OCI-LY3 (cell line): ENCODE measurements at regions not wholly inside any gene's neighbourhood (a gene's known extent, or its start where the extent isn't known, plus 50 kb on each side); places are given as distances from the start of the nearest gene placed in this dataset.
"Not testable (repeated sequence)": the region's sequence is repeated elsewhere in the genome, so short reads cannot be mapped to it uniquely, and the experiment has no call there.

ENCODE experiments used
- H2AFZ ChIP-seq: fragments of 200-600, 300-600 bp; shearing (Covaris generic); 2 replicates; pipeline ENCODE4 v1.6.0; 2014; ENCODE audit warnings: antibody characterized with exemption, low read depth, low read length
- H3K27ac ChIP-seq: fragments of 200-600, 300-600 bp; sonication (generic); 2 replicates; pipeline ENCODE4 v1.5.1; 2014; ENCODE audit warnings: mild to moderate bottlenecking, low read length, moderate library complexity, mixed read lengths
- H3K27me3 ChIP-seq: fragments of 200-600, 300-600 bp; sonication (generic); 2 replicates; pipeline ENCODE4 v1.6.1; 2014; ENCODE audit warnings: low read depth, low read length, mixed read lengths
- H3K36me3 ChIP-seq: fragments of 200-600, 300-600 bp; sonication (generic); replicated peaks from 2 replicates; pipeline ENCODE3; 2014; ENCODE audit warnings: low read depth, low read length, mixed read lengths
- H3K4me1 ChIP-seq: fragments of 300-600, 200-600 bp; sonication (generic); 2 replicates; pipeline ENCODE4 v1.6.1; 2014; ENCODE audit warnings: low read length, mixed read lengths
- H3K4me2 ChIP-seq: fragments of 200-600, 300-600 bp; sonication (generic); 2 replicates; pipeline ENCODE4 v1.6.1; 2014; ENCODE audit warnings: low read length, mixed read lengths
- H3K4me3 ChIP-seq: fragments of 300-600, 200-600 bp; sonication (generic); 2 replicates; pipeline ENCODE4 v1.5.1; 2014; ENCODE audit warnings: antibody characterized with exemption, mild to moderate bottlenecking, low read length, moderate library complexity
- H3K79me2 ChIP-seq: fragments of 300-600, 200-600 bp; shearing (Covaris generic); 2 replicates; pipeline ENCODE4 v1.6.1; 2014; ENCODE audit warnings: mild to moderate bottlenecking, low read length, mixed read lengths
- H3K9ac ChIP-seq: fragments of 300-600, 200-600 bp; shearing (Covaris generic); 2 replicates; pipeline ENCODE4 v1.6.0; 2014; ENCODE audit warnings: mild to moderate bottlenecking, low read length, moderate library complexity
- H3K9me3 ChIP-seq: fragments of 200-600, 300-600 bp; shearing (Covaris generic); 2 replicates; pipeline ENCODE4 v1.6.1; 2014; ENCODE audit warnings: low read length, mixed read lengths; ENCODE audit not compliant: insufficient read depth
- H4K20me1 ChIP-seq: fragments of 200-600, 300-600 bp; sonication (generic); 2 replicates; pipeline ENCODE4 v1.6.1; 2016; ENCODE audit warnings: low read length, mixed read lengths; ENCODE audit not compliant: insufficient read depth
- EZH2phosphoT487 ChIP-seq: fragments of 200-600 bp; shearing (Covaris generic); IDR thresholded peaks from 2 replicates; pipeline ENCODE4 v1.6.1; 2018; ENCODE audit warnings: antibody characterized with exemption, mixed run types, low read depth
- TF ChIP-seq, protein P1 (sequence below): fragments of 200-600, 300-600 bp; sonication (generic); IDR thresholded peaks from 2 replicates; pipeline ENCODE4 v1.5.1; 2014; ENCODE audit warnings: antibody characterized with exemption, low read length, low read depth

DNA sequence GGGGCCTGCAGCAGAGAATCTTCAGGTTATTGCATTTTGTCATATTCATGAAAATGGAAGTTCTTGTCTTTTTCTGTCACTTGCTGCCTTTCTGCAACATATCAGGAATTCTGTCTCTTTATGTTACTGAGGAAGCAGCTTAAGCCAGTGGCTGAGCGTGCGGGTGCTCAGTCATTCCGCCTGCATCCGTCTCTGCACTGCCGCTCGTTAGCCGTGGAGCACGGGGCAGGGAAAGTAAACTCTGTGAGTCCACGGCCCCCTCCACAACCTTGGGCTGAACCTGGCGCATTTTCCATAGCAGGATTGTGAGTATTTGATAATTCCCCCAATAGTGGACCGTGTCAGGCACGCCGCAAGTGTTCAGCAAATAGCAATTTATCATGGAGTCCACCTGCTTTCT is 1007.7 kb downstream of the BRD1 start:
- no peak overlapping the region for H3K27ac ChIP-seq
- TF ChIP-seq, protein P1, sequence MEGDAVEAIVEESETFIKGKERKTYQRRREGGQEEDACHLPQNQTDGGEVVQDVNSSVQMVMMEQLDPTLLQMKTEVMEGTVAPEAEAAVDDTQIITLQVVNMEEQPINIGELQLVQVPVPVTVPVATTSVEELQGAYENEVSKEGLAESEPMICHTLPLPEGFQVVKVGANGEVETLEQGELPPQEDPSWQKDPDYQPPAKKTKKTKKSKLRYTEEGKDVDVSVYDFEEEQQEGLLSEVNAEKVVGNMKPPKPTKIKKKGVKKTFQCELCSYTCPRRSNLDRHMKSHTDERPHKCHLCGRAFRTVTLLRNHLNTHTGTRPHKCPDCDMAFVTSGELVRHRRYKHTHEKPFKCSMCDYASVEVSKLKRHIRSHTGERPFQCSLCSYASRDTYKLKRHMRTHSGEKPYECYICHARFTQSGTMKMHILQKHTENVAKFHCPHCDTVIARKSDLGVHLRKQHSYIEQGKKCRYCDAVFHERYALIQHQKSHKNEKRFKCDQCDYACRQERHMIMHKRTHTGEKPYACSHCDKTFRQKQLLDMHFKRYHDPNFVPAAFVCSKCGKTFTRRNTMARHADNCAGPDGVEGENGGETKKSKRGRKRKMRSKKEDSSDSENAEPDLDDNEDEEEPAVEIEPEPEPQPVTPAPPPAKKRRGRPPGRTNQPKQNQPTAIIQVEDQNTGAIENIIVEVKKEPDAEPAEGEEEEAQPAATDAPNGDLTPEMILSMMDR = no peak
- no peak for TF ChIP-seq EZH2phosphoT487
- no peak overlapping the region for H3K4me3 ChIP-seq

DNA sequence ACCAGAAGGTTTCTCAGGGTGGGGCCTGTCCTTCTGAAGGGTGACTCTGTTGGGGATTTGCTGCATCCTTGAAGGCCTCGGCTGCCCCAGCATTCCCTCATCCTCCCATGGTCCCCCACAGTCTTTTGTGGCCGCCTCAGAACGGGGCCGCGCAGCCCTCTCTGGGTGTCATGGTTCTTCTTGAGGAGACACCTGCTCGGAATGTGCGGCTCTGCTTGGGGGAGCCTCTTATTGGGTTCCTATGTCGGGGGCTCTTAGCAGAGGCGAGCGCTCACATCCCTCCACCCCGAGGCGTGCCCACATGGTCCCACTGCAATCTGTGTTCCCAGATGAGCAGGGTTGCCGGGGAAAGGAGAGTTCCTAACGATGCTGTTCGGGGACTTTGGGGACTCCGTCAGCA is 1008.4 kb downstream of the BRD1 start:
- Histone ChIP-seq H3K27me3 (no peaks in the 10 kb centered on the region), H3K36me3 (no peaks in the 10 kb centered on the region)

More for the DNA sequence above, 1007.7 kb downstream of the BRD1 start:
- H3K4me2 ChIP-seq = no peak overlapping the region
- no peaks in the 10 kb centered on the region for H4K20me1 ChIP-seq
- no peaks in the 10 kb centered on the region for H3K79me2 ChIP-seq
- no peaks in the 10 kb centered on the region for H3K4me1 ChIP-seq
- H3K9me3 ChIP-seq = no peaks in the 10 kb centered on the region
- H3K27me3 ChIP-seq = no peaks in the 10 kb centered on the region
- H3K36me3 ChIP-seq = no peaks in the 10 kb centered on the region
- H2AFZ ChIP-seq = no peak overlapping the region
- no peak overlapping the region for H3K9ac ChIP-seq

DNA sequence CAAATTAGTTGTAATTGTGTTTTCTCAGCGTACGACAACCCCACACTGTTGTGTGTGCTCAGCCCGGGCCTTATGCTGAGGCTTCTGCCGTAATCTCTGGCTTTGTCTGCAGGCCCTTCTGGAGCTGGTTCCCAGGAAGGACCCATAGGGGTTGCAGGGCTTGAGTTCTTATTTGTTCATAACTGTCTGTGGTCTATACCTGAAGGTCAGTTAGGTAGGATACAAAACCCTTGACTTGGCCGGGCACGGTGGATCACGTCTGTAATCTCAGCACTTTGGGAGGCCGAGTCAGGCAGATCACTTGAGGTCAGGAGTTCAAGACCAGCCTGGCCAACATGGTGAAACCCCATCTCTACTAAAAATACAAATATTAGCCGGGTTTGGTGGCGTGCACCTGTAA is 1010.2 kb downstream of the BRD1 start:
- H3K4me1 ChIP-seq, H4K20me1 ChIP-seq, H3K36me3 ChIP-seq, H3K9me3 ChIP-seq, H3K9ac ChIP-seq, H3K27me3 ChIP-seq, H2AFZ ChIP-seq, H3K79me2 ChIP-seq, H3K27ac ChIP-seq, H3K4me2 ChIP-seq, H3K4me3 ChIP-seq: not testable (repeated sequence)

More for the DNA sequence above, 1008.4 kb downstream of the BRD1 start:
- H3K9ac ChIP-seq = no peak overlapping the region
- H3K4me3 ChIP-seq = no peak overlapping the region
- H2AFZ ChIP-seq = no peak overlapping the region
- no peak for TF ChIP-seq EZH2phosphoT487
- TF ChIP-seq, protein P1 = no peak
- no peaks in the 10 kb centered on the region for H4K20me1 ChIP-seq
- no peak overlapping the region for H3K4me2 ChIP-seq
- no peaks in the 10 kb centered on the region for H3K79me2 ChIP-seq
- no peaks in the 10 kb centered on the region for H3K9me3 ChIP-seq
- H3K4me1 ChIP-seq = no peaks in the 10 kb centered on the region
- no peak overlapping the region for H3K27ac ChIP-seq

DNA sequence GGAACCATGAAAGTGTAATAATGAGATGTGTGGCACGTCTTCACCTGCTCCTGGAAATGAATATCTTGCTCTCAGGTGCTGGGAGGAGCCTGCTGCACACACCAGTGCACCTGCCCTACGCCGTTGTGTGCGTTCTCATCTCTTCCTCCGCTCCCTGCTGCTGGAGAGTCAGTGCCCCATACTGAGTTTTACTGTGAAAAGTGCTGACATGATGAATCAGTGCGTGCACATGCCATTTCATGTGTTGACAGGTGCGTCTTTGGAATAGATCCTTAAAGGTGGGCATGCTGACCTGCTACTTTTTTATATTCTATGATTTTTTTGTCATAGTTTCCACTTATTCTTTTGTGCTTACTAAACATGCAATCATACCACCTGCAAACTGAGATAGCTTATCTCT is 1015.8 kb downstream of the BRD1 start:
- TF ChIP-seq, protein P1 = no peak
- TF ChIP-seq EZH2phosphoT487 = no peak
- no peaks in the 10 kb centered on the region for H3K27me3 ChIP-seq

More for the DNA sequence above, 1015.8 kb downstream of the BRD1 start:
- Histone ChIP-seq H3K4me2 (no peak overlapping the region), H3K4me3 (no peak overlapping the region), H3K9me3 (no peaks in the 10 kb centered on the region), H3K4me1 (no peaks in the 10 kb centered on the region), H4K20me1 (no peaks in the 10 kb centered on the region), H3K36me3 (no peaks in the 10 kb centered on the region), H3K27ac (no peak overlapping the region), H2AFZ (no peak overlapping the region), H3K9ac (no peak overlapping the region), H3K79me2 (no peaks in the 10 kb centered on the region)
